ENCODE measurements at regions not wholly inside any gene's neighbourhood (a gene's known extent, or its start where the extent isn't known, plus 50 kb on each side); places are given as distances from the start of the nearest gene placed in this dataset.

- no peak for DNase-seq (ENCODE audit: low spot score)
Observed at GRCh38 chr7:132666774-132667172, 90.5 kb upstream of the PLXNA4 start.

GRCh38 chr7:132666071-132666773, 90.0 kb upstream of the PLXNA4 start:
- no peak for DNase-seq (ENCODE audit: low spot score)

GRCh38 chr7:132656846-132657776, 80.8 kb upstream of the PLXNA4 start:
- DNase-seq (ENCODE audit: low spot score), result no peak

GRCh38 chr7:132656341-132656740, 80.1 kb upstream of the PLXNA4 start:
- DNase-seq (ENCODE audit: low spot score), result no peak

- DNase-seq (ENCODE audit: low spot score), result peak; percentile 74
Observed at GRCh38 chr7:132655131-132655727, 79.0 kb upstream of the PLXNA4 start.

- no peak for DNase-seq (ENCODE audit: low spot score)
Observed at GRCh38 chr7:132654150-132654549, 77.9 kb upstream of the PLXNA4 start.

- DNase-seq (ENCODE audit: low spot score), result no peak
Observed at GRCh38 chr7:132653366-132653930, 77.2 kb upstream of the PLXNA4 start.

- no peak for DNase-seq (ENCODE audit: low spot score)
Observed at GRCh38 chr7:132652507-132652906, 76.2 kb upstream of the PLXNA4 start.

- DNase-seq (ENCODE audit: low spot score), result no peak
Observed at GRCh38 chr7:132650498-132650897, 74.2 kb upstream of the PLXNA4 start.

GRCh38 chr7:132647311-132647710, 71.0 kb upstream of the PLXNA4 start:
- no peak for DNase-seq (ENCODE audit: low spot score)

- DNase-seq (ENCODE audit: low spot score), result no peak
Observed at GRCh38 chr7:132646052-132646451, 69.8 kb upstream of the PLXNA4 start.

- DNase-seq (ENCODE audit: low spot score), result no peak
Observed at GRCh38 chr7:132643302-132643701, 67.0 kb upstream of the PLXNA4 start.

GRCh38 chr7:132641238-132641637, 65.0 kb upstream of the PLXNA4 start:
- no peak for DNase-seq (ENCODE audit: low spot score)

- DNase-seq (ENCODE audit: low spot score), result no peak
Observed at GRCh38 chr7:132639983-132640382, 63.7 kb upstream of the PLXNA4 start.

GRCh38 chr7:132638000-132638399, 61.7 kb upstream of the PLXNA4 start:
- DNase-seq (ENCODE audit: low spot score), result no peak

- DNase-seq (ENCODE audit: low spot score), result no peak
Observed at GRCh38 chr7:132636581-132636980, 60.3 kb upstream of the PLXNA4 start.

GRCh38 chr7:132635127-132635526, 58.9 kb upstream of the PLXNA4 start:
- no peak for DNase-seq (ENCODE audit: low spot score)

- DNase-seq (ENCODE audit: low spot score), result no peak
Observed at GRCh38 chr7:132630834-132631233, 54.6 kb upstream of the PLXNA4 start.
